HepG2 (cell line): ENCODE measurements at regions not wholly inside any gene's neighbourhood (a gene's known extent, or its start where the extent isn't known, plus 50 kb on each side); places are given as distances from the start of the nearest gene placed in this dataset.

Experiments
- ATAC-seq: fragments of 200-7000 bp; cut with Tn5 transposase; 3 replicates; pipeline ENCODE4 v1.9.1; 2020; ENCODE audit warnings: mild to moderate bottlenecking, moderate library complexity
- BruUV-seq: library from RNA; stranded (reverse); fragments of 400-500 nt; replicated peaks from 2 replicates; lab custom pipeline; 2021; lab: Mats Ljungman, UMichigan
- CTCF ChIA-PET: fragments of 300-600 bp; formaldehyde crosslinking; extraction: SDS; loops from one replicate; lab custom pipeline; 2021; ENCODE audit warnings: low total read pairs, inconsistent platforms, low intra/inter-chr PET ratio; lab: Yijun Ruan, JAX
- POLR2A ChIA-PET: fragments of 350-600 bp; sonication (Branson Sonifier 250); formaldehyde crosslinking; loops from one replicate; lab custom pipeline; 2020; ENCODE audit warnings: antibody characterized with exemption, inconsistent platforms; lab: Yijun Ruan, JAX
- DNase-seq: peaks from one replicate; pipeline ENCODE4 v3.0.0-alpha.2; 2015; ENCODE audit warnings: low spot score
- FAIRE-seq: peaks from 3 replicates; lab custom pipeline; 2011; peaks lifted over from hg19 to GRCh38; lab: Jason Lieb, UNC
- H2AFZ ChIP-seq: one replicate; pipeline ENCODE4 v1.6.1; 2011; ENCODE audit warnings: low read length, inconsistent platforms
- H3K27ac ChIP-seq: fragments of 300-600 bp; 3 replicates; pipeline ENCODE4 v1.8.0; 2011; ENCODE audit warnings: mixed run types, mild to moderate bottlenecking, mixed read lengths, low read length, inconsistent platforms; ENCODE audit not compliant: insufficient read depth; ENCODE audit errors: extremely low read length
- H3K27me3 ChIP-seq, 2 experiments: fragments of 200-600 bp in 1 of 2; 2 replicates in 1 of 2; 3 replicates in 1 of 2; pipeline versions ENCODE4 v1.6.0 to v1.8.0; 2011; ENCODE audit warnings: low read length in 2 of 2, mild to moderate bottlenecking in 2 of 2, moderate library complexity in 2 of 2, inconsistent platforms in 1 of 2; ENCODE audit not compliant: insufficient read depth in 2 of 2, control insufficient read depth in 1 of 2
- H3K36me3 ChIP-seq, 2 experiments: fragments of 200-600 bp in 1 of 2; replicated peaks in 1 of 2; 2 replicates in 1 of 2; 3 replicates in 1 of 2; pipeline versions ENCODE4 v1.5.1 to v1.8.0; 2011; ENCODE audit warnings: low read length in 2 of 2, inconsistent platforms in 1 of 2; ENCODE audit not compliant: insufficient read depth in 2 of 2, control insufficient read depth in 1 of 2
- H3K4me1 ChIP-seq: 2 replicates; pipeline ENCODE4 v1.5.1; 2012; ENCODE audit warnings: low read length, inconsistent platforms; ENCODE audit not compliant: insufficient read depth
- H3K4me2 ChIP-seq: 2 replicates; pipeline ENCODE4 v1.6.0; 2011; ENCODE audit warnings: low read depth, low read length, inconsistent platforms
- H3K4me3 ChIP-seq, 3 experiments: fragments of 200-600 bp in 1 of 3; sonication (generic), shearing (Covaris generic) in 1 of 3; replicated peaks in 1 of 3; 2 replicates each; pipeline ENCODE4 v1.5.1; 2011 to 2016; ENCODE audit warnings: low read length in 3 of 3, inconsistent platforms in 2 of 3, low read depth in 2 of 3, mild to moderate bottlenecking in 2 of 3, control low read depth in 1 of 3, mixed read lengths in 1 of 3; ENCODE audit not compliant: insufficient read depth in 1 of 3
- H3K79me2 ChIP-seq: one replicate; pipeline ENCODE4 v1.6.1; 2011; ENCODE audit warnings: low read length, inconsistent platforms; ENCODE audit not compliant: insufficient read depth
- H3K9ac ChIP-seq: 2 replicates; pipeline ENCODE4 v1.6.0; 2011; ENCODE audit warnings: mild to moderate bottlenecking, low read depth, low read length, inconsistent platforms; ENCODE audit not compliant: insufficient read depth
- H3K9me3 ChIP-seq: 2 replicates; pipeline ENCODE4 v1.5.1; 2012; ENCODE audit warnings: mild to moderate bottlenecking, low read length
- H4K20me1 ChIP-seq: 2 replicates; pipeline ENCODE4 v1.6.0; 2011; ENCODE audit warnings: inconsistent platforms, mild to moderate bottlenecking, low read length, moderate library complexity; ENCODE audit not compliant: insufficient read depth
- ATF7 ChIP-seq, 2 experiments: fragments of 450-650 bp in 1 of 2; sonication (generic) in 1 of 2; formaldehyde crosslinking in 1 of 2; IDR thresholded peaks; 2 replicates each; pipeline versions ENCODE4 v1.4.0 to v1.6.1; 2016 to 2020; ENCODE audit warnings: antibody characterized with exemption in 1 of 2, mild to moderate bottlenecking in 1 of 2, missing genetic modification reagents in 1 of 2
- BORCS8-MEF2B ChIP-seq: sonication (generic); formaldehyde crosslinking; IDR thresholded peaks from 2 replicates; pipeline ENCODE4 v1.8.0; 2022; ENCODE audit warnings: mild to moderate bottlenecking, missing genetic modification reagents
- CENPBD1 ChIP-seq: sonication (generic); formaldehyde crosslinking; IDR thresholded peaks from 2 replicates; pipeline ENCODE4 v1.8.0; 2022; ENCODE audit warnings: missing genetic modification reagents, low read depth, mild to moderate bottlenecking, borderline replicate concordance
- CREM ChIP-seq, 2 experiments: sonication (generic) in 1 of 2; formaldehyde crosslinking in 1 of 2; IDR thresholded peaks; 2 replicates each; pipeline versions ENCODE4 v1.4.0 to v1.6.1; 2016 to 2020; ENCODE audit warnings: antibody characterized with exemption in 1 of 2, mild to moderate bottlenecking in 1 of 2, missing genetic modification reagents in 1 of 2
- NFYB ChIP-seq: sonication (generic); formaldehyde crosslinking; IDR thresholded peaks from 2 replicates; pipeline ENCODE4 v1.4.0; 2020; ENCODE audit warnings: missing genetic modification reagents
- NRL ChIP-seq: sonication (generic); formaldehyde crosslinking; IDR thresholded peaks from 2 replicates; pipeline ENCODE4 v1.5.0; 2020; ENCODE audit warnings: missing genetic modification reagents, mild to moderate bottlenecking, moderate library complexity, borderline replicate concordance
- PHF20 ChIP-seq: sonication (generic); formaldehyde crosslinking; IDR thresholded peaks from 2 replicates; pipeline ENCODE4 v1.5.0; 2020; ENCODE audit warnings: mild to moderate bottlenecking, missing genetic modification reagents
- POGZ ChIP-seq: sonication (generic); formaldehyde crosslinking; IDR thresholded peaks from 2 replicates; pipeline ENCODE4 v1.4.0; 2020; ENCODE audit warnings: mild to moderate bottlenecking, missing genetic modification reagents
- PREB ChIP-seq: sonication (generic); formaldehyde crosslinking; IDR thresholded peaks from 2 replicates; pipeline ENCODE4 v1.4.0; 2020; ENCODE audit warnings: missing genetic modification reagents
- PRPF4 ChIP-seq: fragments of 200-400 bp; formaldehyde crosslinking; IDR thresholded peaks from 2 replicates; pipeline ENCODE4 v1.6.1; 2016; ENCODE audit warnings: low read length, low read depth; ENCODE audit not compliant: poor library complexity, severe bottlenecking
- RFXANK ChIP-seq: IDR thresholded peaks from 2 replicates; pipeline ENCODE4 v1.6.1; 2016
- SAFB2 ChIP-seq: sonication (generic); formaldehyde crosslinking; IDR thresholded peaks from 2 replicates; pipeline ENCODE4 v1.5.1; 2020; ENCODE audit warnings: missing genetic modification reagents, low read depth, mild to moderate bottlenecking, borderline replicate concordance
- ZNF224 ChIP-seq: sonication (generic); formaldehyde crosslinking; IDR thresholded peaks from 2 replicates; pipeline ENCODE4 v1.5.0; 2020; ENCODE audit warnings: mild to moderate bottlenecking, missing genetic modification reagents
- ZNF251 ChIP-seq: sonication (generic); formaldehyde crosslinking; IDR thresholded peaks from 2 replicates; pipeline ENCODE4 v1.9.0; 2021; ENCODE audit warnings: mild to moderate bottlenecking, missing genetic modification reagents
- ZNF766 ChIP-seq: sonication (generic); formaldehyde crosslinking; IDR thresholded peaks from 2 replicates; pipeline ENCODE4 v1.5.0; 2020; ENCODE audit warnings: missing genetic modification reagents, borderline replicate concordance
- ZSCAN30 ChIP-seq: sonication (generic); formaldehyde crosslinking; IDR thresholded peaks from 2 replicates; pipeline ENCODE4 v1.5.0; 2020; ENCODE audit warnings: mild to moderate bottlenecking, missing genetic modification reagents
- ZSCAN5A ChIP-seq: sonication (generic); formaldehyde crosslinking; IDR thresholded peaks from 2 replicates; pipeline ENCODE4 v1.8.0; 2022; ENCODE audit warnings: mild to moderate bottlenecking, missing genetic modification reagents, borderline replicate concordance
- WGBS: methylation state at CpG from one replicate; pipeline ENCODE4 v1.1.6; 2017; ENCODE audit warnings: low lambda C conversion rate; 5-methylcytosine and 5-hydroxymethylcytosine counted together
- in situ Hi-C: cut with HindIII; loops from 2 replicates; pipeline ENCODE4 v1.10.0; 2017; ENCODE audit warnings: low pct_unique_long_range_greater_than_20kb; ENCODE audit not compliant: extremely low pct_ligation_motif_present
- intact Hi-C: fragments of 100-400 bp; cut with micrococcal nuclease; formaldehyde crosslinking; loops from one replicate; pipeline ENCODE4 v1.10.0; 2022; ENCODE audit not compliant: unreplicated experiment
- TF ChIP-seq, protein P1 (sequence below): sonication (generic); formaldehyde crosslinking; IDR thresholded peaks from 2 replicates; pipeline ENCODE4 v1.4.0; 2020; ENCODE audit warnings: missing genetic modification reagents
- TF ChIP-seq, protein P2 (sequence below): sonication (generic); formaldehyde crosslinking; IDR thresholded peaks from 2 replicates; pipeline ENCODE4 v1.9.0; 2021; ENCODE audit warnings: missing genetic modification reagents, borderline replicate concordance

- H3K4me1 ChIP-seq, result no peaks in the 10 kb centered on the region
- H4K20me1 ChIP-seq, result no peaks in the 10 kb centered on the region
- no peak overlapping the region for H2AFZ ChIP-seq
- TF ChIP-seq ZNF766 (no peak), PRPF4 (no peak), ZNF251 (CRISPR knock-in tag) (no peak), PHF20 (no peak), ATF7 (IDR thresholded peaks at IDR 0.05) (no peak), ATF7 (CRISPR knock-in tag; IDR thresholded peaks at IDR 0.05) (no peak), CENPBD1 (CRISPR knock-in tag) (no peak), RFXANK (CRISPR knock-in tag) (no peak), NFYB (CRISPR knock-in tag) (no peak), NRL (CRISPR knock-in tag) (no peak), CREM (IDR thresholded peaks at IDR 0.05) (no peak), CREM (CRISPR knock-in tag; IDR thresholded peaks at IDR 0.05) (no peak), ZSCAN30 (CRISPR knock-in tag) (no peak), BORCS8-MEF2B (CRISPR knock-in tag) (no peak), POGZ (CRISPR knock-in tag) (no peak), ZSCAN5A (CRISPR knock-in tag) (no peak), SAFB2 (CRISPR knock-in tag) (no peak), PREB (no peak), ZNF224 (CRISPR knock-in tag) (no peak)
- TF ChIP-seq, protein P1, sequence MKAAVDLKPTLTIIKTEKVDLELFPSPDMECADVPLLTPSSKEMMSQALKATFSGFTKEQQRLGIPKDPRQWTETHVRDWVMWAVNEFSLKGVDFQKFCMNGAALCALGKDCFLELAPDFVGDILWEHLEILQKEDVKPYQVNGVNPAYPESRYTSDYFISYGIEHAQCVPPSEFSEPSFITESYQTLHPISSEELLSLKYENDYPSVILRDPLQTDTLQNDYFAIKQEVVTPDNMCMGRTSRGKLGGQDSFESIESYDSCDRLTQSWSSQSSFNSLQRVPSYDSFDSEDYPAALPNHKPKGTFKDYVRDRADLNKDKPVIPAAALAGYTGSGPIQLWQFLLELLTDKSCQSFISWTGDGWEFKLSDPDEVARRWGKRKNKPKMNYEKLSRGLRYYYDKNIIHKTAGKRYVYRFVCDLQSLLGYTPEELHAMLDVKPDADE (CRISPR knock-in tag), result no peak
- TF ChIP-seq, protein P2, sequence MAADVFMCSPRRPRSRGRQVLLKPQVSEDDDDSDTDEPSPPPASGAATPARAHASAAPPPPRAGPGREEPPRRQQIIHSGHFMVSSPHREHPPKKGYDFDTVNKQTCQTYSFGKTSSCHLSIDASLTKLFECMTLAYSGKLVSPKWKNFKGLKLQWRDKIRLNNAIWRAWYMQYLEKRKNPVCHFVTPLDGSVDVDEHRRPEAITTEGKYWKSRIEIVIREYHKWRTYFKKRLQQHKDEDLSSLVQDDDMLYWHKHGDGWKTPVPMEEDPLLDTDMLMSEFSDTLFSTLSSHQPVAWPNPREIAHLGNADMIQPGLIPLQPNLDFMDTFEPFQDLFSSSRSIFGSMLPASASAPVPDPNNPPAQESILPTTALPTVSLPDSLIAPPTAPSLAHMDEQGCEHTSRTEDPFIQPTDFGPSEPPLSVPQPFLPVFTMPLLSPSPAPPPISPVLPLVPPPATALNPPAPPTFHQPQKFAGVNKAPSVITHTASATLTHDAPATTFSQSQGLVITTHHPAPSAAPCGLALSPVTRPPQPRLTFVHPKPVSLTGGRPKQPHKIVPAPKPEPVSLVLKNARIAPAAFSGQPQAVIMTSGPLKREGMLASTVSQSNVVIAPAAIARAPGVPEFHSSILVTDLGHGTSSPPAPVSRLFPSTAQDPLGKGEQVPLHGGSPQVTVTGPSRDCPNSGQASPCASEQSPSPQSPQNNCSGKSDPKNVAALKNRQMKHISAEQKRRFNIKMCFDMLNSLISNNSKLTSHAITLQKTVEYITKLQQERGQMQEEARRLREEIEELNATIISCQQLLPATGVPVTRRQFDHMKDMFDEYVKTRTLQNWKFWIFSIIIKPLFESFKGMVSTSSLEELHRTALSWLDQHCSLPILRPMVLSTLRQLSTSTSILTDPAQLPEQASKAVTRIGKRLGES, result no peak
- FAIRE-seq (no peak), DNase-seq (no peak), ATAC-seq (no peak)
- BruUV-seq, result no TSS peak
- H3K4me3 ChIP-seq, result no peak overlapping the region
- H3K9me3 ChIP-seq, result no peaks in the 10 kb centered on the region
- no peak overlapping the region for H3K27ac ChIP-seq
- WGBS, result 2% methylated on average over 2 of the region's 2 CpGs
- no peaks in the 10 kb centered on the region for H3K79me2 ChIP-seq
- in situ Hi-C loops (no loop called here), intact Hi-C loops (no loop called here)
- ChIA-PET CTCF (no interaction called here), POLR2A (no interaction called here)
- H3K27me3 ChIP-seq, result no peaks in the 10 kb centered on the region
- H3K9ac ChIP-seq, result no peak overlapping the region
- H3K4me2 ChIP-seq, result no peak overlapping the region
- H3K36me3 ChIP-seq, result no peaks in the 10 kb centered on the region
Measured at GRCh38 chr4:117328333-117328732, 243.0 kb upstream of the TRAM1L1 start.
